RWPE1 (cell line): ENCODE measurements at regions not wholly inside any gene's neighbourhood (a gene's known extent, or its start where the extent isn't known, plus 50 kb on each side); places are given as distances from the start of the nearest gene placed in this dataset.

ENCODE experiments used
- CTCF ChIA-PET: fragments of 350-600 bp; sonication (Branson Sonifier 250); formaldehyde crosslinking; extraction: SDS; loops from one replicate; lab custom pipeline; 2021; lab: Yijun Ruan, JAX
- POLR2A ChIA-PET: fragments of 400-600 bp; formaldehyde crosslinking; extraction: SDS; loops from one replicate; lab custom pipeline; 2020; ENCODE audit warnings: antibody characterized with exemption; ENCODE audit not compliant: low non-redundant PET; lab: Yijun Ruan, JAX
- DNase-seq: peaks from one replicate; pipeline ENCODE4 v3.0.0; 2012; ENCODE audit warnings: low spot score
- H3K27ac ChIP-seq: fragments of 450-650 bp; 2 replicates; pipeline ENCODE4 v1.5.1; 2017
- TF ChIP-seq, protein P1 (sequence below): fragments of 450-650 bp; conservative IDR thresholded peaks from 2 replicates; pipeline ENCODE4 v1.5.1; 2017; ENCODE audit warnings: low read depth, mild to moderate bottlenecking

DNA sequence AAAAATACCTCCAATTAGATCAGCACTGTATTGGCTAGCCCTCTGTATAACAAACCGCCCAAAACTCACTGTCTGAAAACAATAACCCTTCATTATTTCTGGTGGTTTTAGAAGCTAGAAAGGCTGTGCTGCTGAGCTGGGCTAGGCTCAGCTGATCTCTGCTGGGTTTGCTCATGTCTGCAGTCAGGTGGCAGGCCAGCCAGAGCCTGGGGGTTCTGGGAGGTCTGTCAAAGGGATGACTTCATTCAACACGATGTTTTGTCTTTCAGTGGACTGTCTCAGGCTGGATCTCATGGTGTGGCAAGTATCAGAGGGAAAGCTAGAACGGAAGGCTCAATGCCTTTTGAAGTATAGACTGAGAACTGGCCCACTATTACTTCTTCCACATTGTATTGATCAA, 335.1 kb upstream of the DMAC1 start:
- ChIA-PET POLR2A (no interaction called here), CTCF (no interaction called here)
- no peak overlapping the region for H3K27ac ChIP-seq
- no peak for DNase-seq
- TF ChIP-seq, protein P1, sequence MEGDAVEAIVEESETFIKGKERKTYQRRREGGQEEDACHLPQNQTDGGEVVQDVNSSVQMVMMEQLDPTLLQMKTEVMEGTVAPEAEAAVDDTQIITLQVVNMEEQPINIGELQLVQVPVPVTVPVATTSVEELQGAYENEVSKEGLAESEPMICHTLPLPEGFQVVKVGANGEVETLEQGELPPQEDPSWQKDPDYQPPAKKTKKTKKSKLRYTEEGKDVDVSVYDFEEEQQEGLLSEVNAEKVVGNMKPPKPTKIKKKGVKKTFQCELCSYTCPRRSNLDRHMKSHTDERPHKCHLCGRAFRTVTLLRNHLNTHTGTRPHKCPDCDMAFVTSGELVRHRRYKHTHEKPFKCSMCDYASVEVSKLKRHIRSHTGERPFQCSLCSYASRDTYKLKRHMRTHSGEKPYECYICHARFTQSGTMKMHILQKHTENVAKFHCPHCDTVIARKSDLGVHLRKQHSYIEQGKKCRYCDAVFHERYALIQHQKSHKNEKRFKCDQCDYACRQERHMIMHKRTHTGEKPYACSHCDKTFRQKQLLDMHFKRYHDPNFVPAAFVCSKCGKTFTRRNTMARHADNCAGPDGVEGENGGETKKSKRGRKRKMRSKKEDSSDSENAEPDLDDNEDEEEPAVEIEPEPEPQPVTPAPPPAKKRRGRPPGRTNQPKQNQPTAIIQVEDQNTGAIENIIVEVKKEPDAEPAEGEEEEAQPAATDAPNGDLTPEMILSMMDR, result no peak

DNA sequence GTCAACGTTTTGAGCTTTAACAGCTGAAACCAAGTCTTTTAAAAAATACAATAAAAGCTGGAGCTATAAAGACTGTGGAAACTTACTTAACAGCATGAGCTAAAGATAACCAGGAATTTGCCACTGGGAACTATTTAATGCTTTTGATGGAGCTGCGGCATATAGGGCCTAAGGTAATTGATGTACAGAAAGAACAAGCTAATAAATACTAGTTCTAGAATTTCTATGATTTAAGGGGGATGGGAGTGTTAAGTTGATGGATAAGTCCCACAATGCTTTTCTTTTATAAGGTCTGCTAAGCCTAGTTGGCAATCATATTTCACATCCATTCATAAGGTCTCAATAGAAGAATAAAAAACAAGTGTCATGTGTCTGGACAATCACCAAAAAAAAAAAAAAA, 334.0 kb upstream of the DMAC1 start:
- no peak overlapping the region for H3K27ac ChIP-seq
- ChIA-PET CTCF (no interaction called here), POLR2A (no interaction called here)
- no peak for DNase-seq
- TF ChIP-seq, protein P1, result no peak

DNA sequence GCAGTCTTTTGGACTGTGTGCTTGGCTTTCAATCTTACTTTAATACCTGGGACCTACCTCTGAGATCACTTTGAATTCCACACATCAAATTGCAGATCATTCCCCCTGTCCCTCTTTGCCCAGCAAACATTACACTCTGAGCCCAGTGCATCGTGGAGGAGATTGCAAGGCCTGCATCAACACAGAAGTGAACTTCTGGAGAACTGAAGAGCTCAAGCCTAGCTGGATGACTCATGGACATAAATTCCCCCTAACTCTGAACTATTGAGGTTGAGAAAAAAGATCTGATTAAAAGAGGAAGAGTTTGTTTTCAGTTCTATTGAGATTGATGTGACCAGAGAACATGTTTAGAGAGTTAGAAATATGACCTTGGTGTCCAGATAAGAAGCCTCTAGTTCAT, 316.0 kb upstream of the DMAC1 start:
- no peak overlapping the region for H3K27ac ChIP-seq
- TF ChIP-seq, protein P1, result no peak
- DNase-seq, result no peak
- ChIA-PET POLR2A (no interaction called here), CTCF (interaction anchor here (0.6 kb wide), 1 partner anchor 57 kb away, joined by 4 read pairs; no protein-coding TSS in a partner anchor)

DNA sequence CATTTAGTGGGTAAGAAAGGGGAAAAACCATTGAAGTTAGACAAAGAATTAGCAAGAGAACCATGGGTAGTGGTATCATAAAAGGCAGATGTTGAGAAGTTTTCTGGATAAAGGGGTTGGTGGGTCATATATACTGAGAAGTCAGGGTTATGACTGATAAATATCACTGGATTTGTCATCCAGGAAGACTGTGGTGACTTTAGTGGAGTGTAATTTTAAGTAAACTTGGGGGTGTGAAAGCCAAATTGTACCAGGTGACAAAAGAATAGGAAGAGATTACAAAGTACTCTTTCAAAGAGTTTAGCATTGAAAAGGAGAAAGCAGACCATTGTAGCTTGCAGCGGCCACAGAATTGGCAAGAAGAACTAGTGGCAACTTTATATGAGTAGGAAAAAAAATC, 315.2 kb upstream of the DMAC1 start:
- ChIA-PET CTCF (interaction anchor here (0.6 kb wide), 1 partner anchor 56 kb away, joined by 4 read pairs; no protein-coding TSS in a partner anchor), POLR2A (no interaction called here)
- TF ChIP-seq, protein P1, result no peak
- H3K27ac ChIP-seq, result no peak overlapping the region
- DNase-seq, result no peak

DNA sequence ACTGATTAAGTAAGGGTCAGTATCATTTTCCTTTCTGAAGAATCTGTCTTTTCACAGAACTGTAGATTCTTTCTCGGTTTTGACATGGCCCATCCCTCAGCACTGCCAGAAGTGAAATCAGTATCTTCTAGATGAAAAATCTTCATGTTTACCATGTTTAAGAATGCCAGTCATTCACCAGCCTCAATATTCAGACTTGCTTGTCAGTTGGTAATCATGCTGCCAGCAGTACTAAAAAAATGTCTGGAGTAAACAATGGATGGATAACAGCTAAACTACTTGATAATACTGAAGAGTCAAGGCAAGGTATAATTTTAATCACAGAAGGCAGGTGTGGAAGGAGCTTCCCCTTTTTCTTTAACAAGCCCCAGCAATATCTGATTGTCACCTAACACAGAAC, 306.8 kb upstream of the DMAC1 start:
- ChIA-PET POLR2A (no interaction called here), CTCF (no interaction called here)
- H3K27ac ChIP-seq, result no peak overlapping the region
- TF ChIP-seq, protein P1, result no peak
- no peak for DNase-seq

DNA sequence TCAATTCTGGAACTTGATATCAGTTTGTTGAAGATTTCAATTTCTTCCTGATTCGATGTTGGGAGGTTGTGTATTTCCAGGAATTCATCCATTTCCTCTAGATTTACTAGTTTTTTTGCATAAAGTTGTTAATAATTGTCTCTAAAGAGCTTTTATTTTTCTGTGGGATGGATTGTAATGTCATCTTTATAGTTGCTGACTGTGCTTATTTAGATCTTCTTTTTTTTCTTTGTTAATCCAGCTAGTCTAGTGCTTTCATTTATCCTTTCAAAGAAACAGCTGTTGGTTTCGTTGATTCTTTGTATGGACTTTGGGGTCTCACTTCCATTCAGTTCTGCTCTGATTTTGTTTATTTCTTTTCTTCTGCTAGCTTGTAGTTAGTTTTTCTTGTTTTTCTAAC, 302.0 kb upstream of the DMAC1 start:
- TF ChIP-seq, protein P1, result no peak
- POLR2A ChIA-PET, result no interaction called here
- CTCF ChIA-PET, result no interaction called here
- no peak for DNase-seq
- no peak overlapping the region for H3K27ac ChIP-seq

DNA sequence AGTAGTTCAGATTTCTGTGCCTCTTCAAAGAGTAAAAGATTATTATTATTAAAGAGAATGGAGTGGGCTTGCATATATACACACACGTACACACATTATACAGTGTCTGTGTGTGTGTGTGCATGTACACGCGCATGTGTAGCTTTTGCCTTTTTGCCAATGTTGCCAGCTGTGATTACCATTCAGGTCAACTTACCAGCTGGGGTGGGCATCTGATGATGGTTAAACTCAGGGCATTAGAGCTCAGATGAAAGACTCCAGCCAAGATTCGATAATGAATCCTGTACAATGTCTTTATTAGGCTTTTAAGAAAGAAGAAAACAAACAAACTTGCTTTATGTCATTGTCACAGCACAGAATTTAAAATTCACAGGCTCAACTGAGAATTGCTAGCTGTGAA, 296.5 kb upstream of the DMAC1 start:
- H3K27ac ChIP-seq, result no peak overlapping the region
- DNase-seq, result no peak
- TF ChIP-seq, protein P1, result no peak
- CTCF ChIA-PET, result no interaction called here
- POLR2A ChIA-PET, result no interaction called here
